ENCODE measurements at regions not wholly inside any gene's neighbourhood (a gene's known extent, or its start where the extent isn't known, plus 50 kb on each side); places are given as distances from the start of the nearest gene placed in this dataset.

- TF ChIP-seq CTCF (IDR thresholded peaks at IDR 0.05) = no peak
- TF ChIP-seq POLR2A (IDR thresholded peaks at IDR 0.05) = no peak
Observed at GRCh38 chr1:189970331-189971230, 507.1 kb downstream of the BRINP3 start.

Measured in right lobe of liver (tissue), 4 donors.